Endothelial cell of umbilical vein (primary cell): ENCODE measurements at regions not wholly inside any gene's neighbourhood (a gene's known extent, or its start where the extent isn't known, plus 50 kb on each side); places are given as distances from the start of the nearest gene placed in this dataset.

Source experiments
- BruUV-seq: library from RNA; stranded (reverse); fragments of 400-500 nt; replicated peaks from 2 replicates; lab custom pipeline; 2021; lab: Mats Ljungman, UMichigan
- CTCF ChIA-PET: fragments of 300-600, 350-600 bp; sonication (Branson Sonifier 250); formaldehyde crosslinking; loops from one replicate; lab custom pipeline; 2021; ENCODE audit warnings: antibody characterized with exemption, inconsistent platforms; lab: Charles Lee
- POLR2A ChIA-PET: fragments of 300-600, 350-600 bp; sonication (Branson Sonifier 250); formaldehyde crosslinking; loops from one replicate; lab custom pipeline; 2021; ENCODE audit warnings: antibody characterized with exemption, inconsistent platforms; lab: Charles Lee
- DNase-seq: peaks from one replicate; pipeline ENCODE4 v3.0.0-alpha.2; 2011; ENCODE audit warnings: low read depth, low spot score
- FAIRE-seq: peaks from 2 replicates; lab custom pipeline; 2011; peaks lifted over from hg19 to GRCh38; lab: Jason Lieb, UNC
- H2AFZ ChIP-seq: 2 replicates; pipeline ENCODE4 v1.6.0; 2012; ENCODE audit warnings: low read depth, low read length, control low read depth, inconsistent platforms
- H3K27ac ChIP-seq: 2 replicates; pipeline ENCODE4 v1.5.1; 2011; ENCODE audit warnings: low read depth, mild to moderate bottlenecking, control low read depth, low read length, moderate library complexity; ENCODE audit not compliant: insufficient read depth
- H3K27me3 ChIP-seq, 2 experiments: 2 replicates each; pipeline versions ENCODE4 v1.6.0 to v1.6.1; 2011; ENCODE audit warnings: low read length in 2 of 2, mixed read lengths in 1 of 2; ENCODE audit not compliant: control insufficient read depth in 2 of 2, insufficient read depth in 2 of 2
- H3K36me3 ChIP-seq, 2 experiments: 2 replicates in 1 of 2; 3 replicates in 1 of 2; pipeline ENCODE4 v1.5.1; 2011; ENCODE audit warnings: low read length in 2 of 2, mild to moderate bottlenecking in 1 of 2, moderate library complexity in 1 of 2; ENCODE audit not compliant: control insufficient read depth in 2 of 2, insufficient read depth in 2 of 2; ENCODE audit errors: extremely low read depth in 1 of 2
- H3K4me1 ChIP-seq: 3 replicates; pipeline ENCODE4 v1.5.1; 2011; ENCODE audit warnings: mild to moderate bottlenecking, low read length; ENCODE audit not compliant: control insufficient read depth, insufficient read depth; ENCODE audit errors: extremely low read depth
- H3K4me2 ChIP-seq: 2 replicates; pipeline ENCODE4 v1.6.1; 2011; ENCODE audit warnings: low read length, control low read depth, mixed read lengths; ENCODE audit not compliant: insufficient read depth
- H3K4me3 ChIP-seq, 3 experiments: fragments of 200-600 bp in 1 of 3; sonication (generic), shearing (Covaris generic) in 1 of 3; replicated peaks in 1 of 3; 2 replicates each; pipeline ENCODE4 v1.5.1; 2011 to 2016; ENCODE audit warnings: control low read depth in 3 of 3, low read length in 3 of 3, mild to moderate bottlenecking in 2 of 3, inconsistent platforms in 1 of 3, low read depth in 1 of 3, moderate library complexity in 1 of 3; ENCODE audit not compliant: insufficient read depth in 1 of 3
- H3K79me2 ChIP-seq: 2 replicates; pipeline ENCODE4 v1.6.0; 2012; ENCODE audit warnings: low read length, inconsistent platforms; ENCODE audit not compliant: control insufficient read depth, insufficient read depth
- H3K9ac ChIP-seq: replicated peaks from 2 replicates; pipeline ENCODE3; 2011; ENCODE audit warnings: low read length, control low read depth; ENCODE audit not compliant: insufficient read depth; ENCODE audit errors: extremely low read depth
- H3K9me1 ChIP-seq: replicated peaks from 3 replicates; pipeline ENCODE4 v1.6.0; 2011; ENCODE audit warnings: mild to moderate bottlenecking, low read length; ENCODE audit not compliant: control insufficient read depth, insufficient read depth; ENCODE audit errors: extremely low read depth
- H3K9me3 ChIP-seq: replicated peaks from 2 replicates; pipeline ENCODE4 v1.5.1; 2012; ENCODE audit warnings: low read length, inconsistent platforms; ENCODE audit not compliant: control insufficient read depth, insufficient read depth
- H4K20me1 ChIP-seq: replicated peaks from 2 replicates; pipeline ENCODE3; 2011; ENCODE audit warnings: mild to moderate bottlenecking, low read length; ENCODE audit not compliant: control insufficient read depth, insufficient read depth; ENCODE audit errors: extremely low read depth
- CTCF ChIP-seq, 2 donors: IDR thresholded peaks; 1 replicate in 1 of 2; 2 replicates in 1 of 2; pipeline ENCODE4 v1.5.1; 2011; ENCODE audit warnings: low read length in 2 of 2, mild to moderate bottlenecking in 2 of 2, moderate library complexity in 2 of 2, control low read depth in 1 of 2, inconsistent platforms in 1 of 2, low read depth in 1 of 2; ENCODE audit not compliant: insufficient read depth in 1 of 2; ENCODE audit errors: extremely low read depth in 1 of 2
- FOS ChIP-seq: IDR thresholded peaks from 2 replicates; pipeline ENCODE4 v1.6.1; 2011; ENCODE audit warnings: mild to moderate bottlenecking, low read length, moderate library complexity, borderline replicate concordance; ENCODE audit not compliant: insufficient read depth
- POLR2AphosphoS5 ChIP-seq: IDR thresholded peaks from 2 replicates; pipeline ENCODE4 v1.6.1; 2012; ENCODE audit warnings: low read depth, mild to moderate bottlenecking, control low read depth, low read length, moderate library complexity; ENCODE audit not compliant: insufficient read depth
- dilution Hi-C: fragments of 300-500 bp; cut with MboI; formaldehyde crosslinking; loops from one replicate; pipeline ENCODE4 v1.15.0; 2019; ENCODE audit warnings: low sequenced_read_pairs; ENCODE audit not compliant: extremely low pct_ligation_motif_present
- intact Hi-C: fragments of 100-400 bp; cut with micrococcal nuclease; formaldehyde crosslinking; loops from one replicate; pipeline ENCODE4 v1.10.0; 2022

GRCh38 chr2:133737242-133737993 lies 169.2 kb upstream of the NCKAP5 start:
- TF ChIP-seq CTCF (IDR thresholded peaks at IDR 0.05; ENCODE audit: extremely low read depth in 1 of 2, insufficient read depth in 1 of 2, low read depth in 1 of 2, low read length in 2 of 2) (no peak), FOS (peak; percentile 32)
- dilution Hi-C loops: no loop called here
- H3K4me2 ChIP-seq: no peak overlapping the region

GRCh38 chr2:133739039-133739438 lies 170.8 kb upstream of the NCKAP5 start:
- no peak overlapping the region for H3K4me2 ChIP-seq
- H3K4me3 ChIP-seq: no peak overlapping the region
- H3K4me1 ChIP-seq: peaks cover under 1% of the 10 kb centered on the region
- no peak for TF ChIP-seq POLR2AphosphoS5
- H4K20me1 ChIP-seq: no peaks in the 10 kb centered on the region
- dilution Hi-C loops (no loop called here), intact Hi-C loops (no loop called here)
- CTCF ChIA-PET: interaction anchor here (0.7 to 1.1 kb wide), 2 partner anchors 10 to 41 kb away, joined by 3 read pairs; no protein-coding TSS in a partner anchor
- no peak for DNase-seq
- H3K36me3 ChIP-seq: no peaks in the 10 kb centered on the region
- no peak for FAIRE-seq
- no peak overlapping the region for H2AFZ ChIP-seq
- no peak overlapping the region for H3K27ac ChIP-seq
- POLR2A ChIA-PET: no interaction called here
- H3K79me2 ChIP-seq: no peaks in the 10 kb centered on the region
- no peak overlapping the region for H3K9ac ChIP-seq
- no peaks in the 10 kb centered on the region for H3K9me1 ChIP-seq
- no peaks in the 10 kb centered on the region for H3K9me3 ChIP-seq
- BruUV-seq: no TSS peak
- no peaks in the 10 kb centered on the region for H3K27me3 ChIP-seq

More at GRCh38 chr2:133737242-133737993, 169.2 kb upstream of the NCKAP5 start:
- Histone ChIP-seq H3K9me3 (no peaks in the 10 kb centered on the region), H3K4me3 (no peak overlapping the region), H3K4me1 (peaks cover 3% of the 10 kb centered on the region), H3K9ac (no peak overlapping the region), H4K20me1 (no peaks in the 10 kb centered on the region), H3K27ac (no peak overlapping the region), H3K27me3 (no peaks in the 10 kb centered on the region), H3K79me2 (no peaks in the 10 kb centered on the region), H3K9me1 (no peaks in the 10 kb centered on the region), H2AFZ (peak overlapping the region; percentile 32), H3K36me3 (no peaks in the 10 kb centered on the region)
- FAIRE-seq: no peak
- POLR2A ChIA-PET: no interaction called here
- CTCF ChIA-PET: interaction anchor here (1.1 kb wide), 1 partner anchor 8 kb away, joined by 3 read pairs; no protein-coding TSS in a partner anchor
- BruUV-seq: no TSS peak
- intact Hi-C loops: no loop called here
- DNase-seq: no peak
